Peyer's patch (tissue), 4 donors: ENCODE measurements at regions not wholly inside any gene's neighbourhood (a gene's known extent, or its start where the extent isn't known, plus 50 kb on each side); places are given as distances from the start of the nearest gene placed in this dataset.

Source experiments
- DNase-seq, 3 donors: peaks; one replicate each; pipeline ENCODE4 v3.0.0-alpha.2; 2017 to 2019
- H3K27ac ChIP-seq, 4 donors: fragments of 200-600 bp; sonication (generic); one replicate each; pipeline ENCODE4 v1.5.1; 2016 to 2019
- H3K27me3 ChIP-seq, 2 donors: fragments of 200-600 bp; sonication (generic); one replicate each; pipeline ENCODE4 v1.5.1; 2019
- H3K36me3 ChIP-seq, 3 donors: fragments of 200-600 bp; sonication (generic); one replicate each; pipeline ENCODE4 v1.5.1; 2016 to 2019
- H3K4me1 ChIP-seq, 4 donors: fragments of 200-600 bp; sonication (generic); one replicate each; pipeline ENCODE4 v1.5.1; 2016 to 2019
- H3K4me3 ChIP-seq, 4 donors: fragments of 200-600 bp; sonication (generic); 1 replicate in 3 of 4; 2 replicates in 1 of 4; pipeline ENCODE4 v1.5.1; 2016 to 2019; ENCODE audit warnings: mild to moderate bottlenecking in 1 of 4
- H3K9me3 ChIP-seq, 4 donors: fragments of 200-600 bp; sonication (generic); one replicate each; pipeline ENCODE4 v1.5.1; 2016 to 2019; ENCODE audit warnings: mild to moderate bottlenecking in 1 of 4
- POLR2A ChIP-seq, 2 donors: fragments of 450-650 bp; IDR thresholded peaks; one replicate each; pipeline ENCODE4 v1.5.1; 2017; ENCODE audit warnings: antibody characterized with exemption in 2 of 2, mild to moderate bottlenecking in 2 of 2, moderate library complexity in 2 of 2
- TF ChIP-seq, protein P1 (sequence below), 6 experiments: fragments of 450-650 bp in 4 of 6; fragments of 200-600 bp in 2 of 6; sonication (generic) in 1 of 6; IDR thresholded peaks; one replicate each; pipeline ENCODE4 v1.5.1; 2017 to 2019; ENCODE audit warnings: antibody characterized with exemption in 6 of 6, mild to moderate bottlenecking in 3 of 6, moderate library complexity in 1 of 6

DNA sequence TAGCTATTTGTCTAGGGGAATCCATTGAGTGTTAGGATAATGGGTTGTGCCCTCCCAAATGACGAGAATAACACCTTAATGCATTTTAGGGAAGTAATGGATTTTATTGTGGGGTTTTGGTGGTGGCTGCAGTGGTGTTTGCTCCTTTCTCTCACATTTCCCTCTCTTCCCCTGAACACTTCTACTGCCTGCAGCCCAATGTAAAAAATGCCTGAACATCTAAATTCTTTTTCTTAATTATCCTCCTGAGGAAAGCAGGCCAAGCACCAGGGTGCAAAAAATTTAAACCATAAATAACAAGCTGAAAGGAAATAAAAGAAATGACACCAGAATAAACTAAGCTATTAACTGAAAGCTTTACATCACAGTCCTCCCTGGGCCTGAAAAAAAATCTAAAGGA, 57.3 kb upstream of the PCDH8 start:
- Histone ChIP-seq H3K4me1 (no peaks in the 10 kb centered on the region), H3K4me3 (no peak overlapping the region), H3K27me3 (no peaks in the 10 kb centered on the region), H3K9me3 (no peaks in the 10 kb centered on the region), H3K36me3 (no peaks in the 10 kb centered on the region), H3K27ac (no peak overlapping the region)
- TF ChIP-seq, protein P1, sequence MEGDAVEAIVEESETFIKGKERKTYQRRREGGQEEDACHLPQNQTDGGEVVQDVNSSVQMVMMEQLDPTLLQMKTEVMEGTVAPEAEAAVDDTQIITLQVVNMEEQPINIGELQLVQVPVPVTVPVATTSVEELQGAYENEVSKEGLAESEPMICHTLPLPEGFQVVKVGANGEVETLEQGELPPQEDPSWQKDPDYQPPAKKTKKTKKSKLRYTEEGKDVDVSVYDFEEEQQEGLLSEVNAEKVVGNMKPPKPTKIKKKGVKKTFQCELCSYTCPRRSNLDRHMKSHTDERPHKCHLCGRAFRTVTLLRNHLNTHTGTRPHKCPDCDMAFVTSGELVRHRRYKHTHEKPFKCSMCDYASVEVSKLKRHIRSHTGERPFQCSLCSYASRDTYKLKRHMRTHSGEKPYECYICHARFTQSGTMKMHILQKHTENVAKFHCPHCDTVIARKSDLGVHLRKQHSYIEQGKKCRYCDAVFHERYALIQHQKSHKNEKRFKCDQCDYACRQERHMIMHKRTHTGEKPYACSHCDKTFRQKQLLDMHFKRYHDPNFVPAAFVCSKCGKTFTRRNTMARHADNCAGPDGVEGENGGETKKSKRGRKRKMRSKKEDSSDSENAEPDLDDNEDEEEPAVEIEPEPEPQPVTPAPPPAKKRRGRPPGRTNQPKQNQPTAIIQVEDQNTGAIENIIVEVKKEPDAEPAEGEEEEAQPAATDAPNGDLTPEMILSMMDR (IDR thresholded peaks at IDR 0.05) = no peak
- no peak for TF ChIP-seq POLR2A (IDR thresholded peaks at IDR 0.05)
- DNase-seq = no peak

DNA sequence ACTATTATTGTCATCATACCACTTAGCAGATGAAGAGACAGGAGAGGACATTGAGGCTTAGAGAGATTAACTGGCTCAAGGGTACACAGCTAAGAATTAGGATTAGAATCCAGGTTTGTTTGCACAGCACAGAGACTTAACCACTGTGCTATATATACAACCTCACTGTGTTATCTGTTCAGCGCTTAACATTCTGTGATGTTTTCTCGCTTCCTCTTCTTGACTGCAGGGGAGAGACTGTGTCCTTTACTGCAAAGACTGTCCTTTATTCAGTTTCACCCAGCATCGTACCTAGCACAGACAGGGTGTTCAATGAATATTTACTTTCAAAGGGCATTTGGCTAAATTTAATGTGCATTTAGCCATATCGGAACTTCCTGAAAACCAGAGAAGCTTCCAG, 54.9 kb upstream of the PCDH8 start:
- no peaks in the 10 kb centered on the region for H3K36me3 ChIP-seq
- DNase-seq = no peak
- TF ChIP-seq, protein P1 (IDR thresholded peaks at IDR 0.05) = no peak
- TF ChIP-seq POLR2A (IDR thresholded peaks at IDR 0.05) = no peak
- H3K27me3 ChIP-seq = no peaks in the 10 kb centered on the region
- no peaks in the 10 kb centered on the region for H3K4me1 ChIP-seq
- no peak overlapping the region for H3K4me3 ChIP-seq
- H3K27ac ChIP-seq = no peak overlapping the region
- H3K9me3 ChIP-seq = no peaks in the 10 kb centered on the region

DNA sequence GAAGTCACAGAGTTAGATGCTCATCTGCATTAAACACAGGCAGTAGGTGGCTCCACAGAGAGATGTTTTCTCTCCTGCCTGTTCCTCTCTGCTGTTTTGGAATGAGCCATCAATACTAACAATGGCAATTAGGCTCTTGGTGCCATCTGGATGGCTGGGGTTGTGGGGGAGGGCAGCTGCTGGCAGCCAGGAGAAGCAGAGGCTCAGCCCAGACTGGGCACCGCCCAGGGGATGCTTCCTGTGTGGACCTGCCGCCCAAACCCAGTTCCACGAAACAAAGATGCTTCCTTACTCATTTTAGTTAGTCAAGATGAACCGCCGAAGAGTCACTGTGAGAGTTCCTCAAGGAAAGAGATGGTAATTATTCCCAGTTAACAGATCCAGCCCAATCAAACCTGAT, 50.8 kb upstream of the PCDH8 start:
- no peak for TF ChIP-seq POLR2A (IDR thresholded peaks at IDR 0.05)
- TF ChIP-seq, protein P1 (IDR thresholded peaks at IDR 0.05) = no peak
- no peaks in the 10 kb centered on the region for H3K27me3 ChIP-seq
- no peaks in the 10 kb centered on the region for H3K36me3 ChIP-seq
- no peaks in the 10 kb centered on the region for H3K9me3 ChIP-seq
- no peak for DNase-seq
- no peak overlapping the region for H3K27ac ChIP-seq
- H3K4me1 ChIP-seq = no peaks in the 10 kb centered on the region
- no peak overlapping the region for H3K4me3 ChIP-seq
